Heart left ventricle (tissue), 16 donors: ENCODE measurements at regions not wholly inside any gene's neighbourhood (a gene's known extent, or its start where the extent isn't known, plus 50 kb on each side); places are given as distances from the start of the nearest gene placed in this dataset.
A peak's percentile ranks its signal among the peaks of the same experiment; 100 is the strongest.

Source experiments
- ATAC-seq, 4 donors: fragments of 200-7000 bp; cut with Tn5 transposase; one replicate each; pipeline ENCODE4 v1.9.1; 2020 to 2022; ENCODE audit warnings: moderate library complexity in 4 of 4, mild to moderate bottlenecking in 3 of 4, moderate number of reproducible peaks in 1 of 4
- DNase-seq, 5 donors: peaks; one replicate each; pipeline ENCODE4 v3.0.0-alpha.2; 2020
- H3K27ac ChIP-seq, 12 donors: fragments of 200-600 bp; sonication (generic) in 4 of 12; one replicate each; pipeline versions ENCODE4 v1.5.0 to v1.8.0; 2016 to 2022; ENCODE audit warnings: mild to moderate bottlenecking in 2 of 12
- H3K27me3 ChIP-seq, 9 donors: fragments of 200-600 bp; sonication (generic) in 2 of 9; one replicate each; pipeline versions ENCODE4 v1.5.1 to v1.8.0; 2016 to 2022; ENCODE audit warnings: mild to moderate bottlenecking in 3 of 9
- H3K36me3 ChIP-seq, 9 donors: fragments of 200-600 bp; sonication (generic) in 2 of 9; one replicate each; pipeline versions ENCODE4 v1.5.0 to v1.8.0; 2018 to 2022; ENCODE audit warnings: mild to moderate bottlenecking in 2 of 9
- H3K4me1 ChIP-seq, 12 donors: fragments of 200-600 bp; sonication (generic) in 4 of 12; one replicate each; pipeline versions ENCODE4 v1.5.0 to v1.8.0; 2016 to 2022; ENCODE audit warnings: mild to moderate bottlenecking in 3 of 12
- H3K4me3 ChIP-seq, 12 donors: fragments of 200-600 bp; sonication (generic) in 4 of 12; one replicate each; pipeline versions ENCODE4 v1.5.0 to v1.8.0; 2017 to 2022; ENCODE audit warnings: mild to moderate bottlenecking in 9 of 12, moderate library complexity in 4 of 12
- H3K9me3 ChIP-seq, 12 donors: fragments of 200-600 bp; sonication (generic) in 4 of 12; one replicate each; pipeline versions ENCODE4 v1.5.0 to v1.8.0; 2016 to 2022; ENCODE audit warnings: mild to moderate bottlenecking in 1 of 12
- POLR2A ChIP-seq, 2 donors: fragments of 450-650 bp; IDR thresholded peaks; one replicate each; pipeline ENCODE4 v1.6.1; 2017; ENCODE audit warnings: antibody characterized with exemption in 2 of 2, mild to moderate bottlenecking in 2 of 2, moderate library complexity in 2 of 2
- WGBS, 4 donors: extraction: QIAGEN DNeasy Blood & Tissue Kit in 2 of 4; methylation state at CpG; one replicate each; pipeline versions ENCODE4 v1.1.5 to v1.1.7; 2013 to 2018; 5-methylcytosine and 5-hydroxymethylcytosine counted together
- intact Hi-C, 10 donors: fragments of 100-400 bp; cut with DNase I; formaldehyde crosslinking; loops; one replicate each; pipeline versions ENCODE4 v1.11.1 to v1.14.2; 2022
- TF ChIP-seq, protein P1 (sequence below), 12 donors: fragments of 200-600 bp; sonication (generic) in 4 of 12; IDR thresholded peaks; one replicate each; pipeline versions ENCODE4 v1.5.0 to v1.8.0; 2018 to 2022; ENCODE audit warnings: antibody characterized with exemption in 12 of 12, mild to moderate bottlenecking in 5 of 12
- donor health status: ischemic (EF 13 %, LVEDD 7.1; RV severe dilation, severe dysfunction).
- donor health status: healthy with polysubstance abuse.
- donor health status: DM: no; HTN: yes; CAD: no.
- donor health status: DM: no; HTN: no; CAD: no.
- donor health status: ischemic (EF 25% LVEDD 6.9; RV normal size, moderate dysfunction).
- donor health status: ischemic (EF 25% LVEDD 5.7; RV mildly dilated, moderate dysfunction).
- donor health status: healthy.
- donor health status: DM: yes; HTN: yes; CAD: no.
- donor health status: ischemic (EF 35%, LVEDD 5.7; RV mildly dilated, moderate dysfunction).
- donor health status: nonischemic (EF 11% LVEDD 7.7; RV severe dilation, severe dysfunction).
- donor health status: DM: yes; HTN: yes; CAD: no.
- donor health status: PGD.
- donor health status: ischemic (EF 29% LVEDD 5.4; RV normal size, mild dysfunction).
- donor health status: nonischemic (EF 23%, LVEDD 6.1; RV moderate dilation, normal function).

- peaks cover 0 to 13% (median 7%) of the 10 kb centered on the region in 12 donors for H3K9me3 ChIP-seq
- 35 to 67% (median 55%) methylated on average over 3 of the region's 3 CpGs for WGBS, 4 donors
- no peak for DNase-seq
- ATAC-seq, result no peak
- H3K27ac ChIP-seq, result no peak overlapping the region
- no peaks in the 10 kb centered on the region for H3K4me1 ChIP-seq
- TF ChIP-seq, protein P1, sequence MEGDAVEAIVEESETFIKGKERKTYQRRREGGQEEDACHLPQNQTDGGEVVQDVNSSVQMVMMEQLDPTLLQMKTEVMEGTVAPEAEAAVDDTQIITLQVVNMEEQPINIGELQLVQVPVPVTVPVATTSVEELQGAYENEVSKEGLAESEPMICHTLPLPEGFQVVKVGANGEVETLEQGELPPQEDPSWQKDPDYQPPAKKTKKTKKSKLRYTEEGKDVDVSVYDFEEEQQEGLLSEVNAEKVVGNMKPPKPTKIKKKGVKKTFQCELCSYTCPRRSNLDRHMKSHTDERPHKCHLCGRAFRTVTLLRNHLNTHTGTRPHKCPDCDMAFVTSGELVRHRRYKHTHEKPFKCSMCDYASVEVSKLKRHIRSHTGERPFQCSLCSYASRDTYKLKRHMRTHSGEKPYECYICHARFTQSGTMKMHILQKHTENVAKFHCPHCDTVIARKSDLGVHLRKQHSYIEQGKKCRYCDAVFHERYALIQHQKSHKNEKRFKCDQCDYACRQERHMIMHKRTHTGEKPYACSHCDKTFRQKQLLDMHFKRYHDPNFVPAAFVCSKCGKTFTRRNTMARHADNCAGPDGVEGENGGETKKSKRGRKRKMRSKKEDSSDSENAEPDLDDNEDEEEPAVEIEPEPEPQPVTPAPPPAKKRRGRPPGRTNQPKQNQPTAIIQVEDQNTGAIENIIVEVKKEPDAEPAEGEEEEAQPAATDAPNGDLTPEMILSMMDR (IDR thresholded peaks at IDR 0.05), result no peak
- TF ChIP-seq POLR2A (IDR thresholded peaks at IDR 0.05), result no peak
- no peaks in the 10 kb centered on the region for H3K36me3 ChIP-seq
- intact Hi-C loops, result no loop called here
- H3K27me3 ChIP-seq, result no peaks in the 10 kb centered on the region
- H3K4me3 ChIP-seq, result peak overlapping the region in 8 of 12 donors; percentile 4 to 37 (median 28)
Measured at GRCh38 chr18:65124633-65125032, 626.2 kb upstream of the CDH7 start.

DNA sequence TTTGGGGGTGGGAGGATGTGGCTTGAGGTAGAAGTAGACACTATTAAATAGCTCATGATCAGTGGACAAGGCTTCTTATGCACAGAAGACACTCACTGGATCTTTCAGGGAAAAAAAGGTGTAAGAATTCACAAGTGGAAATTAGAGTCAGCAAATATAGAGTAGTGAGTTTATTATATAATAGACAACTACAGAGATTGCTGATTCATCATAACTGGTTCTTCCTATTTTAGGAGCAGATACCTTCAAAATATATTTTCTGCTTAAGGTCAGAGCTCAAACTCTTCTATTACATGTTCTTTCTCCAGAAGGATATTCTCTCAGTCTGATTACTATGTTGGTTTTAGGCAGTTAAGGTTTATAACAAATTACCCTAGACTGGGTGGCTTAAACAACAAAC lies 646.9 kb upstream of the CDH7 start:
- H3K27ac ChIP-seq, result no peak overlapping the region
- peaks cover 0 to 10% (median 0%) of the 10 kb centered on the region in 12 donors for H3K9me3 ChIP-seq
- H3K27me3 ChIP-seq, result no peaks in the 10 kb centered on the region
- TF ChIP-seq POLR2A (IDR thresholded peaks at IDR 0.05), result no peak
- TF ChIP-seq, protein P1 (IDR thresholded peaks at IDR 0.05), result no peak
- no peaks in the 10 kb centered on the region for H3K4me1 ChIP-seq
- ATAC-seq (no peak), DNase-seq (no peak)
- H3K4me3 ChIP-seq, result no peak overlapping the region
- no peaks in the 10 kb centered on the region for H3K36me3 ChIP-seq
- intact Hi-C loops, result no loop called here

DNA sequence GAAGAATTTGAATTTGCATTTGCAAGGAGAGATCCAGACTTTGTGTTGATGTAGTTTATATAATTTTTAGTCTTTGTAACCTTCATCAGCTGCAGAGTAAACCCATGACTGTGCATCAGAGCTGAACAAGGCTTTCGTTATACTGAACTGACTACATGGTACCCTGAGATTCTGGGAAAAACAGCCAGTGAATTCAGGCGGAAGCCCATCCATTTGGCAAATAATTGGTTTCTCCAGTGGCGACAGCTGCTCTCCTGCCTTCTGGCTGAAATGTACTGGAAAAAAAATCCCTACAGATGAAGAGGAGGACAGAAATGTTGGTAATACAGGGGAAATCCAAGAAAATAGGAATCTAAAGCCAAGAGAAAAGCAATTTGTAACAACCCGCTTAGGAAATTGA lies 657.5 kb upstream of the CDH7 start:
- Histone ChIP-seq H3K9me3 (no peaks in the 10 kb centered on the region), H3K27ac (no peak overlapping the region), H3K27me3 (no peaks in the 10 kb centered on the region), H3K36me3 (no peaks in the 10 kb centered on the region), H3K4me1 (no peaks in the 10 kb centered on the region), H3K4me3 (no peak overlapping the region)
- 81 to 92% (median 83%) methylated on average over 4 of the region's 4 CpGs for WGBS, 4 donors
- ATAC-seq (no peak), DNase-seq (no peak)
- intact Hi-C loops, result loop anchor here in 4 of 10 donors (5.0 to 10.0 kb wide), 4 partner anchors 61 to 1079 kb away; no protein-coding TSS in a partner anchor
- TF ChIP-seq, protein P1 (IDR thresholded peaks at IDR 0.05), result no peak
- TF ChIP-seq POLR2A (IDR thresholded peaks at IDR 0.05), result no peak

- no peak for TF ChIP-seq POLR2A (IDR thresholded peaks at IDR 0.05)
- TF ChIP-seq, protein P1 (IDR thresholded peaks at IDR 0.05), result peak; percentile 30 to 62 (median 48)
- Histone ChIP-seq H3K4me1 (no peaks in the 10 kb centered on the region), H3K4me3 (no peak overlapping the region), H3K9me3 (no peaks in the 10 kb centered on the region), H3K27ac (no peak overlapping the region), H3K36me3 (no peaks in the 10 kb centered on the region), H3K27me3 (no peaks in the 10 kb centered on the region)
- DNase-seq (no peak), ATAC-seq (no peak)
- 12 to 18% (median 15%) methylated on average over 4 of the region's 4 CpGs for WGBS, 4 donors
- intact Hi-C loops, result loop anchor here in 4 of 10 donors (5.0 to 10.0 kb wide), 4 partner anchors 63 to 1077 kb away; no protein-coding TSS in a partner anchor
Measured at GRCh38 chr18:65091744-65092329, 659.0 kb upstream of the CDH7 start.
